Activated CD4-positive, alpha-beta T cell treated with anti-CD3 and anti-CD28 coated beads, Interleukin-2, amount 50 U/mL, for 1 hour (primary cell): ENCODE measurements at regions not wholly inside any gene's neighbourhood (a gene's known extent, or its start where the extent isn't known, plus 50 kb on each side); places are given as distances from the start of the nearest gene placed in this dataset.

Experiments
- DNase-seq: peaks from one replicate; pipeline ENCODE4 v3.0.0-alpha.2; 2020

GRCh38 chrX:39360101-39360500 is 558.8 kb downstream of the MID1IP1 start:
- DNase-seq: no peak

GRCh38 chrX:39361736-39362135 is 560.5 kb downstream of the MID1IP1 start:
- no peak for DNase-seq

GRCh38 chrX:39367416-39367815 is 566.2 kb downstream of the MID1IP1 start:
- no peak for DNase-seq

GRCh38 chrX:39372115-39372514 is 570.9 kb downstream of the MID1IP1 start:
- no peak for DNase-seq

- DNase-seq: no peak
Observed at GRCh38 chrX:39377157-39377556, 575.9 kb downstream of the MID1IP1 start.

- no peak for DNase-seq
Observed at GRCh38 chrX:39377773-39378172, 576.5 kb downstream of the MID1IP1 start.

GRCh38 chrX:39381422-39381821 is 580.2 kb downstream of the MID1IP1 start:
- DNase-seq: no peak

GRCh38 chrX:39384996-39385395 is 583.7 kb downstream of the MID1IP1 start:
- DNase-seq: no peak

- no peak for DNase-seq
Observed at GRCh38 chrX:39388730-39389129, 587.5 kb downstream of the MID1IP1 start.

GRCh38 chrX:39396358-39396995 is 595.2 kb downstream of the MID1IP1 start:
- no peak for DNase-seq

GRCh38 chrX:39397561-39398199 is 596.4 kb downstream of the MID1IP1 start:
- no peak for DNase-seq

GRCh38 chrX:39398215-39398962 is 597.1 kb downstream of the MID1IP1 start:
- no peak for DNase-seq

- no peak for DNase-seq
Observed at GRCh38 chrX:39398963-39399261, 597.7 kb downstream of the MID1IP1 start.

- no peak for DNase-seq
Observed at GRCh38 chrX:39399387-39399786, 598.1 kb downstream of the MID1IP1 start.

GRCh38 chrX:39401483-39402110 is 600.3 kb downstream of the MID1IP1 start:
- DNase-seq: no peak

- DNase-seq: no peak
Observed at GRCh38 chrX:39402158-39402557, 600.9 kb downstream of the MID1IP1 start.

- DNase-seq: no peak
Observed at GRCh38 chrX:39406799-39407198, 605.5 kb downstream of the MID1IP1 start.

GRCh38 chrX:39409246-39409917 is 608.1 kb downstream of the MID1IP1 start:
- no peak for DNase-seq

GRCh38 chrX:39414290-39414854 is 613.1 kb downstream of the MID1IP1 start:
- DNase-seq: no peak

- DNase-seq: no peak
Observed at GRCh38 chrX:39416547-39417260, 615.4 kb downstream of the MID1IP1 start.

GRCh38 chrX:39418254-39418704 is 617.0 kb downstream of the MID1IP1 start:
- DNase-seq: no peak
